ENCODE measurements at regions not wholly inside any gene's neighbourhood (a gene's known extent, or its start where the extent isn't known, plus 50 kb on each side); places are given as distances from the start of the nearest gene placed in this dataset.
"Not testable (repeated sequence)": the region's sequence is repeated elsewhere in the genome, so short reads cannot be mapped to it uniquely, and the experiment has no call there.

GRCh38 chr7:149635561-149636329, 137.6 kb downstream of the ZNF467 start:
- DNase-seq (ENCODE audit: low read depth) = no peak

- peak; percentile 13 for DNase-seq (ENCODE audit: low read depth)
Observed at GRCh38 chr7:149633976-149634945, 136.7 kb upstream of the ZNF746 start.

DNA sequence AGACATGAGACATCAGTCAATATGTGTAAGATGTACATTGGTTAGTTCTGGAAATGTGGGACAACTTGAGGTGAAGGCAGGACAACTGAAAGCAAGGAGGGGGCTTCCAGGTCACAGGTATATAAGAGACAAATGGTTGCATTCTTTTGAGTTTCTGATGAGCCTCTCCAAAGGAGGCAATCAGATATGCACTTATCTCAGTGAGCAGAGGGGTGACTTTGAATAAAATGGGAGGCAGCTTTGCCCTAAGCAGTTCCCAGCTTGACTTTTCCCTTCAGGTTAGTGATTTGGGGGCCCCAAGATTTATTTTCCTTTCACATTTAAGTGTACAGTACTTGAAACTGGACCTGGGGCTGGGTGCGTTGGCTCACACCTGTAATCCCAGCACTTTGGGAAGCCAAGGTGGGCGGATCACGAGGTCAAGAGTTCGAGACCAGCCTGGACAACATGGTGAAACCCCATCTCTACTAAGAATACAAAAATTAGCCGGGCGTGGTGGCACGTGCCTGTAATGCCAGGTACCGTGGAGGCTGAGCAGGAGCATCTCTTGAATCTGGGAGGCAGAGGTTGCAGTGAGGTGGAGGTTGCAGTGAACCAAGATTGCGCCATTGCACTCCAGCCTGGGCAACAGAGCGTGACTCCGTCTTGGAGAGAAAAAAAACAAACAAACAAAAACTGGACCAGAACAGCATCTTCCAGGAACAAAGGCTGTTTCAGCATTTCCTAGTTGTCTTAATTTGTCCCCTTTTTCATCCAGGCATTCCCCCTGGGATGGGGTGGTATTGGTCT, 130.9 kb upstream of the ZNF746 start:
- DNase-seq (ENCODE audit: low read depth) = not testable (repeated sequence)

- no peak for DNase-seq (ENCODE audit: low read depth)
Observed at GRCh38 chr7:149627911-149628310, 130.3 kb upstream of the ZNF746 start.

DNA sequence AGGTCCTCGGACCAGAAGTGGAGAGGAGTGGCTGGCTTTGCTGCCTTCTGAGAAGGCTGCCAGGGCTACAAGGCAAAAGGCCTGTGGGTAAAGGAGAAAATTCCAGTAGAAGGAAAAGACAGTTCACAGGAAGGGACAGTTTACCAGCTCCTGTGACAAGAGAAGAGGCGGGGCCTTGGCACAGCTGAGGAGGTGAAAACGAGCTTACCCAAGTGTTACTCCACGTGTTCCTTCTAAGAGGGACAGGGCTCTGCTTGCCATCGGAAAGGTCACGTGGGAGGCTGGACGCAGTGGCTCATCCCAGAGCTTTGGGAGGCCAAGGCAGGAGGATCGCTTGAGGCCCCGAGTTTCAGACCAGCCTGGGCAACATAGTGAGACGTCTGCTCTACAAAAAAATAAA, 129.4 kb upstream of the ZNF746 start:
- no peak for DNase-seq (ENCODE audit: low read depth)

- no peak for DNase-seq (ENCODE audit: low read depth)
Observed at GRCh38 chr7:149625947-149626392, 128.4 kb upstream of the ZNF746 start.

DNA sequence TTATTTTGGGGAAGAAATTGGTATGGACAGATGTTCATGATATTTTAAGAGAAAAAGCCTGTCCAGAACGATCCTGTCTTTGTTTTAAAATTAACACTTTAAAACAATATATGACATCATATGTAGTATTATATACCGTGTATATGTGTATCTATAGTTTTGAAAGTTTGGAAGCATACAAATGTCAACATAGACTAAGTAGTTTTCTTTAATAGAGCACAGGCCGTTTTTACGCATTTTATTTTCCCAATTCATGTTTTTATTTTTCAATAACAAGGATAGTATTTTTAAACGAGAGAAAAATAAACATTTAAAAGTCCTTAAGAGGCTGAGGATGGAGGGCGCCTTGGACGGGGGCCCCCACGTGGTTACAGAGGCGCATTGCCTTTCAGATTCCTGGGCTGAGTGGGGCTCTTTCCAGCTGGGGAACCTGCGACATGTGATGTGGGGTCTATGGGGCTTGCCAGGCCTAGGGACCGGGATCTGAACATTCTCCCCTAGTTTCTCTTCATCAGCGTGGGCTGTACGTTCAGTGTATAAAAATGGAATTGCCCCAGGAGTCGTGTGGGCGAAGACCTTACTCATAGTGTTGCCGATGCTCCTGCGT, 127.8 kb upstream of the ZNF746 start:
- DNase-seq (ENCODE audit: low read depth) = peak; percentile 78

- DNase-seq (ENCODE audit: low read depth) = peak; percentile 97
Observed at GRCh38 chr7:149624419-149625339, 127.1 kb upstream of the ZNF746 start.

DNA sequence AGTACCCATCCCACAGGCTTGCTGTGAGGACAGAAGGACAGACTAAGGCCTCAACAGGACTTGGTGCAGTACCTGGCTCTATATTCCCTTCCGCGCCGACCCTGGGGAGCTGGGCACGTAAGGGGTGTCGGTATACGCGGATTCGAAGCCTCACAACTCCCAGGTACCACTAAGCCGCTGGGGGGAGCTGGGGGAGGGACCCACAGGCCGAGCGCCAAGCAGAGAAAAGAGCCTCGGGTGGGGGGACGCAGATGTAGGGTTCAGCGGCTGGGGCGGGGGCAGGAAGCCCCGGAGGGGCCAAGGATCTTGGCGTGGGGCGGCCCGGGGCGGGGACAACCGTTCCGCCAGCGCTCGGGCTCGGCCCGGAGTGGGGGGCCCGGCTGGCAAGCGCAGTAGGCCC, 126.4 kb upstream of the ZNF746 start:
- DNase-seq (ENCODE audit: low read depth) = peak; percentile 30

GRCh38 chr7:149623262-149623997, 125.8 kb upstream of the ZNF746 start:
- peak; percentile 75 for DNase-seq (ENCODE audit: low read depth)

DNA sequence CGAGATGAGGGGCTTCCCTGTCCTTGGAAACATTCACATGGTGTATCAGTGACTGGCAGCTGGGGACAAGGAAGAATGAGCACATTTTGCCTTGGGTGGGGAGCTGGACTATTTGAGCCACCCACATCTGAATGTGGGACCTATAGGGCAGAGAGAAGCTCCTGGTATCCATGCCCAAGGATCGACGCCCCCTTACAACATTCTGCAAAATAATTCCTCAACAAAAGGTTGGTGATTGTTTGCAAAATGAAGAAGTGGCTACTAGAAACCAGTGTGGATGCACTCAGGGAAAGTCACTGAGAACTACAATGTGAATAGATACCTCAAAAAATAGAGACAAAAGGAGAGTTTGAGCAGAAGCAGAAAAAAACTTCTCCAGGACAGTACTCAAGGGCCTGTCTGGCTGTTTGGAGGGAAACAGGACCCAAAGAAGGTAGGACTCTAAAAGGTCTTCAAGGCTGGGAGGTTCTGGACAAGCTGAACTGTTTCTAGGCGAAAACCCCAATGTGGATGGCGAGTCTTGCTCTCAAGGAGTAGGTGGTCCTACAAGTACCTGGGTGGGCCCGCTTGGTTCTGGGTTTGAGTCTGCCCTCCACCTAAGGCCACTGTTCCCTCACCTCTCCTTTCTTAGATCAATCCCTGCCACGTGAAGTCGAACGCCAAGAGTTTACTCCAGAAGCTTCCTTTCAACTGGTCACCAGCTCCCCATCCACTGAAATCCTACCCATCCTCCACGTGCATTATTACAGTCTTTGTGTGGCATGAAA, 125.0 kb upstream of the ZNF746 start:
- no peak for DNase-seq (ENCODE audit: low read depth)

DNA sequence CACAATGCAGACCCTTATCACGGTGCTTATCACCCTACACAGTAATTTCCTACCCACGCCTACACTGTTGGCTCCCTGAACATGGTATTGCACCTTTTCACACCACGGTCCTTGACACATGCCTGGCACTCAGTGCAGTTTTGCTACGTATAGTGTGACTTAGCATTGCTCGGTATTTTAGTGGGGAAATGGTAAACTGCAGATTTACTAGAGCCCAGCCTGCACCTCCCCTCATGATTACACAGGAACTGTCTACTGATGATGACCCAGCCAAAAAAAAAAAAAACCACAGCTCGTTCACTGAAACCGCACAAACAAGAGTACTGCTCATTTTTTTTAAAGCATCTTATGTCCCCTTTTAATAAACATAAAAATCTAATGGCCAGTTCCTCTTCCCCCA, 124.2 kb upstream of the ZNF746 start:
- DNase-seq (ENCODE audit: low read depth) = no peak

- DNase-seq (ENCODE audit: low read depth) = no peak
Observed at GRCh38 chr7:149620961-149621360, 123.4 kb upstream of the ZNF746 start.

- no peak for DNase-seq (ENCODE audit: low read depth)
Observed at GRCh38 chr7:149616898-149617297, 119.3 kb upstream of the ZNF746 start.

DNA sequence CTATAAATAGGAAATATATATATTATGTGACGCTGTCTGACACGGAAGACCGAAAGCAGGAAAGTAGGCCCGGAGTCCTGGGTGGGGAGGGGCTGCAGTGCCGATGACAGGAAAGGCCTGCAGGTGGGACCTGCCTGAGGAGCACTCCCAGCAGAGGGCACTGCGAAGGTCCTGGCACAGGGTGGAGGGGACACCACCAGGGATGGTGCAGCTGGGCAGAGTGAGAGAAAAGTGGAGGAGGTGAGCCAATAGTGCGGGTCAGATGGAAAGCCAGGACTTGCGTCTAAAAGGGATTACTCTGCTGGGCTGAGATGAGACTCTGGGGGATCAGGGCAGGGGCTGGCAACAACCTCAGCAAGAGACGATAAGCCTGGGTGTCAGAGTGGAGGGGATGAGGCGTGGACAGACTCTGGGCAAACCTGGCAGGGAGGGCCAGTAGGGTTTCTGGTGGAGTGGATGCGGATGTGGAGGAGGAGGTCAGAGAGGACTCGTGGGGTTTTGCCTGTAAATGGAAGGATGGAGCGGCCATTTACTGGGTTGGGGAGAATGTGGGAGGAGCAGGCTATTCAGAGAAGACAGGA, 118.2 kb upstream of the ZNF746 start:
- no peak for DNase-seq (ENCODE audit: low read depth)

DNA sequence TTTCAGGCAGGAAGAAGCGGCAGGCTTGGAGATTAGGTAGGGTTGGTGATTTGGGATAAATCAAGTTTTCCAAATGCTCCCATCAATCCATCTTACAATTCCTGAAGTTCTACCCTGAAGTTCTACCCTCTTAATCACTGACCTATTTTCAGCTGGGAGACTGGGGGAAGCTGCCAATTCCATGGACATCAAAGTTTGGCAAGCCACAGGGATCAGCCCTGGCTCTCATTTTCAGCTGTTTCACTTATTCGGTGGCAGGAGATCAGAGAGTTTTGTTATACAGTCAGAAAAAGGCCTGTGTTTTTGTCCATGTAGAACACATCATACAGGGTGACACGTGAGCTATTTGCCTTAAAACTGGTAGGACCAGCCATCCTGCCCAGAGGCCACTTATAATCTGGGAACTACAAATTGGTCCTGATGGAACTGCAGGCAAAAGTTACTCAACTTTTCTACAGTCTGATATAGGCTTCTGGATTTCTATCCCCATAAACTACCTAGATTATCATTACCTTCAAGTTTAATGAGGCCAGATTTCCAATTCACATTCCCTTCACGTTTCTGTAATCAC, 112.9 kb upstream of the ZNF746 start:
- DNase-seq (ENCODE audit: low read depth) = peak; percentile 94

DNA sequence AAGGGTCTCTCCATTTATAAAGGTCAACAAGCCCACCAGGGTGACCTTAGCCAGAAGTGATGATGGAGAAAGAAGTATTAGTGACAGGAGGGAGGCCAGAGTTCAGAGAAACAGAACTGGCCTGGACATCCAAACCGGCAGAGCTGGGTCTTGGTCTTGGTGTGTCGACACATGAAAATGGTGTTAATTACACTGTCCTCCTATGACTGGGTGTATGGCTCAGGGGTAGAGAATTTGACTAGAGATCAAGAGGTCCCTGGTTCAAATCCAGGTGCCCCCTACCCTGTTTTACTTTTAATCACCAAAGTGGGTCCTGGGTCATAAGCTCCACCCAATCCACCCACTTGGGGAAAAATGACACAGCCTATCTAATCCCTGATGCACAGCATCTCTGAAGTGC, 110.6 kb upstream of the ZNF746 start:
- no peak for DNase-seq (ENCODE audit: low read depth)

DNA sequence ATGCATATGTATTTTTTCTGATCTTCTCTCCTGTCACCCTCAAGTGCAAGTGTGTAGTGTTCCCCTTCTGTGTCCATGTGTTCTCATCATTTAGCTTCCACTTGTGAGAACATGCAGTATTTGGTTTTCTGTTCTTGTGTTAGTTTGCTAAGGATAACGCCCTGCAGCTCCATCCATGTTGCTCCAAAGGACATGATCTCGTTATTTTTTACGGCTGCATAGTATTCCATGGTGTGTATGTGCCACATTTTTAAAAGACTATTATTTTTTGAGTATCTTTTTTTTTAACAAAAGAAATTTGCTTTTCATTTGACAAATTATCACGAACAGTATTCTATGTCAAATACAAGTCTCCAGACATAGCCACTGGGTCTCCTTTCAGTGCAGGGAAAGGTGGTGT, 110.1 kb upstream of the ZNF746 start:
- DNase-seq (ENCODE audit: low read depth) = no peak
